ENCODE measurements at regions not wholly inside any gene's neighbourhood (a gene's known extent, or its start where the extent isn't known, plus 50 kb on each side); places are given as distances from the start of the nearest gene placed in this dataset.
"Not testable (repeated sequence)": the region's sequence is repeated elsewhere in the genome, so short reads cannot be mapped to it uniquely, and the experiment has no call there.

DNA sequence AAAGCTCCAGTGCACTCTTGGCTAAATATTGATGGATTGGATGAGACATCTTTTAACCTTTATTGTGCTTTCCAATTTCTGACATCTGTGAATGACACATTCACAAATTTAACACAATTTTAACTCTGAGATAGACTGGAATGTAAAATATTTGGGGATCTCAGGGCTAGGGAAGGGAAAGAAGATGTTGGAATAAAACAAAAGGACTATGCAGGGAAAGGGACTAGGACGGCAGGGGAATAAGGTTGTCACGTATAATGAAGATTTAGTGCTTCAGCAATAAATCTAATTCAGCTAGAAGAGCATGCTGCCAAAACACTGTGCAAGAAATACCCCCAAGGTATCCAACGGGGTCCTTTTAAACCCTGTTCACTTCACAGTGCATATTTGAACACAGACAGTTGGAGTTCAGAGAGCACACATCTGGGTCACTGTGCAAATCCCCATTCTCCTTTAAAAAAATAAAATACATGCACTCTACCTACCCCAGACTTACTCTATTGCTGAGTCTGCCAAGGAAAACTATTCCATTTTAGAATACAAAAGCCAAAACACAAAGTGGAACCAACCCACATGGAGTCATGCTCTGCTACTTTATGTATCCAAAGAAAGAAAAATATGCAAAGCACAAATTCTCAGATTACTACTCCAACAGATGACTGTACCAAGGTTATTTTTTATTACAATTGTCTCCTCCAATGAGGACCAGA lies 151.0 kb upstream of the RSPO3 start:
- Histone ChIP-seq H3K4me3 (ENCODE audit: low read length) (no peak overlapping the region), H3K9me3 (ENCODE audit: insufficient read depth, low read depth, low read length) (no peaks in the 10 kb centered on the region), H3K4me1 (ENCODE audit: insufficient read depth, low read length) (peaks cover 11% of the 10 kb centered on the region), H3K27me3 (ENCODE audit: insufficient read depth, low read length) (no peaks in the 10 kb centered on the region), H3K27ac (ENCODE audit: low read depth, low read length) (no peak overlapping the region), H3K36me3 (ENCODE audit: insufficient read depth, low read length) (no peaks in the 10 kb centered on the region), H3K9ac (ENCODE audit: low read depth, low read length) (no peak overlapping the region)
- 95% methylated on average over 3 of the region's 3 CpGs for WGBS

GRCh38 chr6:126976253-126976797 lies 142.1 kb upstream of the RSPO3 start:
- Histone ChIP-seq H3K4me1 (ENCODE audit: insufficient read depth, low read length) (peaks cover 10% of the 10 kb centered on the region; the same call in 1 of the 2 replicates), H3K9ac (ENCODE audit: low read depth, low read length) (no peak overlapping the region)
- WGBS = 96% methylated on average over 2 of the region's 2 CpGs

GRCh38 chr6:126983779-126984178 lies 134.7 kb upstream of the RSPO3 start:
- Histone ChIP-seq H3K4me1 (ENCODE audit: insufficient read depth, low read length) (peaks cover 6% of the 10 kb centered on the region; the same call in 1 of the 2 replicates), H3K27ac (ENCODE audit: low read depth, low read length) (no peak overlapping the region), H3K4me3 (ENCODE audit: low read length) (no peak overlapping the region), H3K36me3 (ENCODE audit: insufficient read depth, low read length) (no peaks in the 10 kb centered on the region), H3K27me3 (ENCODE audit: insufficient read depth, low read length) (no peaks in the 10 kb centered on the region), H3K9me3 (ENCODE audit: insufficient read depth, low read depth, low read length) (no peaks in the 10 kb centered on the region), H3K9ac (ENCODE audit: low read depth, low read length) (0 out of 2 replicates have a peak overlapping the region, but pooled peaks have one; percentile 26)
- WGBS = 73% methylated on average over 4 of the region's 4 CpGs

More at GRCh38 chr6:126976253-126976797, 142.1 kb upstream of the RSPO3 start:
- H3K27me3 ChIP-seq (ENCODE audit: insufficient read depth, low read length) = no peaks in the 10 kb centered on the region
- no peaks in the 10 kb centered on the region for H3K9me3 ChIP-seq (ENCODE audit: insufficient read depth, low read depth, low read length)
- H3K4me3 ChIP-seq (ENCODE audit: low read length) = no peak overlapping the region
- no peak overlapping the region for H3K27ac ChIP-seq (ENCODE audit: low read depth, low read length)
- H3K36me3 ChIP-seq (ENCODE audit: insufficient read depth, low read length) = no peaks in the 10 kb centered on the region

- not testable (repeated sequence) for H3K36me3 ChIP-seq (ENCODE audit: insufficient read depth, low read length); H3K9me3 ChIP-seq (ENCODE audit: insufficient read depth, low read depth, low read length); H3K27me3 ChIP-seq (ENCODE audit: insufficient read depth, low read length); H3K9ac ChIP-seq (ENCODE audit: low read depth, low read length); H3K4me3 ChIP-seq (ENCODE audit: low read length); H3K4me1 ChIP-seq (ENCODE audit: insufficient read depth, low read length); H3K27ac ChIP-seq (ENCODE audit: low read depth, low read length)
- WGBS = 86% methylated on average over 1 of the region's 1 CpG
These were observed 130.3 kb upstream of the RSPO3 start for GRCh38 chr6:126988125-126988524.

- H3K36me3 ChIP-seq (ENCODE audit: insufficient read depth, low read length) = no peaks in the 10 kb centered on the region
- H3K9me3 ChIP-seq (ENCODE audit: insufficient read depth, low read depth, low read length) = no peaks in the 10 kb centered on the region
- no peaks in the 10 kb centered on the region for H3K27me3 ChIP-seq (ENCODE audit: insufficient read depth, low read length)
- H3K4me3 ChIP-seq (ENCODE audit: low read length) = no peak overlapping the region
- no peak overlapping the region for H3K9ac ChIP-seq (ENCODE audit: low read depth, low read length)
- H3K4me1 ChIP-seq (ENCODE audit: insufficient read depth, low read length) = no peaks in the 10 kb centered on the region
- 98% methylated on average over 6 of the region's 6 CpGs for WGBS
- no peak overlapping the region for H3K27ac ChIP-seq (ENCODE audit: low read depth, low read length)
These were observed 117.8 kb upstream of the RSPO3 start for GRCh38 chr6:127000631-127001030.

GRCh38 chr6:127013865-127014264 lies 104.6 kb upstream of the RSPO3 start:
- Histone ChIP-seq H3K9ac (ENCODE audit: low read depth, low read length) (no peak overlapping the region), H3K4me1 (ENCODE audit: insufficient read depth, low read length) (peaks cover 7% of the 10 kb centered on the region), H3K4me3 (ENCODE audit: low read length) (no peak overlapping the region), H3K36me3 (ENCODE audit: insufficient read depth, low read length) (no peaks in the 10 kb centered on the region), H3K27me3 (ENCODE audit: insufficient read depth, low read length) (no peaks in the 10 kb centered on the region), H3K9me3 (ENCODE audit: insufficient read depth, low read depth, low read length) (no peaks in the 10 kb centered on the region), H3K27ac (ENCODE audit: low read depth, low read length) (no peak overlapping the region)
- WGBS = 100% methylated on average over 2 of the region's 3 CpGs

DNA sequence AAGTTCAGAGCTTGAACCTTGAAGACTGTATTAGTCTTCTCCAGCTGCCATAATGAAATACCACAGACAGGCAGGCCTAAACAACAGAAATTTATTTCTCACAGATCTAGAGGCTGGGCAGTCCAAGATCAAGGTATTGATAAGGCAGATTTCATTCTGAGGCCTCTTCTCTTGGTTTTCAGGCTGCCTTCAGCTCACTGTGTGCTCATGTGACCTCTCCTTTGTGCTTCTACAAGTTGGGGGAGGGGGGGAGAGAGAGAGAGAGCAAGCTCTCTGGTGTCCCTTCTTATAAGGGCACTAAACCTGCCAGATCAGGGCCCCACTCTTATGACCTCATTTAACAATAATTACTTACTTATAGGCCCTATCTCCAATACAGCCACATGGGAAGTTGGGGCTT lies 102.6 kb upstream of the RSPO3 start:
- no peak overlapping the region for H3K4me3 ChIP-seq (ENCODE audit: low read length)
- no peaks in the 10 kb centered on the region for H3K36me3 ChIP-seq (ENCODE audit: insufficient read depth, low read length)
- H3K9ac ChIP-seq (ENCODE audit: low read depth, low read length) = no peak overlapping the region
- peaks cover 7% of the 10 kb centered on the region for H3K4me1 ChIP-seq (ENCODE audit: insufficient read depth, low read length)
- no peaks in the 10 kb centered on the region for H3K9me3 ChIP-seq (ENCODE audit: insufficient read depth, low read depth, low read length)
- H3K27me3 ChIP-seq (ENCODE audit: insufficient read depth, low read length) = no peaks in the 10 kb centered on the region
- no peak overlapping the region for H3K27ac ChIP-seq (ENCODE audit: low read depth, low read length)

DNA sequence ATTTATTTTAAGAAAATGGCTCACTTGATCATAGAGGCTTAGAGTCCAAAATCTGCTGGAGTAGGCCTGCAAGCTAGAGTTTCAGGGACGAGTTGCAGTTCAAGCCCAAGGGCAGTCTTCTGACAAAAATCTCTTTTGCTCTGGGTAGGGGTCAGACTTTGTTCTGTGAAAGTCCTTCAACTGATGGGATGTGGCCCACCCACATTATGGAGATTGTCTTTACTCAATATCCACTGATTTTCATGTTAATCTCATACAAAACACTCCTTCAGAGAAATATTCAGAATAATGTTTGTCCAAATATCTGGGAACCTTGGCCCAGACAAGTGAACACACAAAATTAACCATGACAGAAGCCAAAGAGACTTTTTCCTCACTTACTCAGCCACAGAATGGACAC lies 98.6 kb upstream of the RSPO3 start:
- Histone ChIP-seq H3K9me3 (ENCODE audit: insufficient read depth, low read depth, low read length) (no peaks in the 10 kb centered on the region), H3K9ac (ENCODE audit: low read depth, low read length) (no peak overlapping the region), H3K27ac (ENCODE audit: low read depth, low read length) (no peak overlapping the region), H3K27me3 (ENCODE audit: insufficient read depth, low read length) (no peaks in the 10 kb centered on the region), H3K36me3 (ENCODE audit: insufficient read depth, low read length) (no peaks in the 10 kb centered on the region), H3K4me1 (ENCODE audit: insufficient read depth, low read length) (peaks cover 7% of the 10 kb centered on the region), H3K4me3 (ENCODE audit: low read length) (no peak overlapping the region)
- WGBS = 87% methylated on average over 1 of the region's 1 CpG

DNA sequence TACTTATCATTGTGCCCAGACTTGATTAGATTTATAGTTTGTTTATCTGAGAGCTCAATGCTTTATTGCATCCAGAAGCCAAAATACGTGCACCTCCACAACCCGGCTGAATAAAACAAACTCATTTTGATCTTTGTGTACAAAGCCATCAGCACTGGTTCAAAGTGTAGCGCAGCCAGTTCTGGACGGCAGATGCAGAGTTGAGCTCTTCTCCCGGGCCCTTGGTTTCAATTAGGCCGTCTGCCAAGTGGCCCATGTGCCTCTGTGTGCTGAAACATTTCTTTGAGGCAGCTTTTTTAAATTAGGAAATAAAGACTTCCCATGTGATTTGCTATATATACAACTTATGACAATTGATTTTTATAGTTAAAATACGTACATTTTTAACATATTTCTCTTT lies 96.2 kb upstream of the RSPO3 start:
- Histone ChIP-seq H3K9me3 (ENCODE audit: insufficient read depth, low read depth, low read length) (no peaks in the 10 kb centered on the region), H3K27ac (ENCODE audit: low read depth, low read length) (no peak overlapping the region), H3K9ac (ENCODE audit: low read depth, low read length) (no peak overlapping the region), H3K36me3 (ENCODE audit: insufficient read depth, low read length) (no peaks in the 10 kb centered on the region), H3K4me3 (ENCODE audit: low read length) (no peak overlapping the region), H3K27me3 (ENCODE audit: insufficient read depth, low read length) (no peaks in the 10 kb centered on the region), H3K4me1 (ENCODE audit: insufficient read depth, low read length) (peaks cover 9% of the 10 kb centered on the region; the same call in 1 of the 2 replicates)
- 96% methylated on average over 6 of the region's 7 CpGs for WGBS

- Histone ChIP-seq H3K27ac (ENCODE audit: low read depth, low read length) (no peak overlapping the region), H3K36me3 (ENCODE audit: insufficient read depth, low read length) (no peaks in the 10 kb centered on the region), H3K4me3 (ENCODE audit: low read length) (no peak overlapping the region), H3K9me3 (ENCODE audit: insufficient read depth, low read depth, low read length) (no peaks in the 10 kb centered on the region), H3K4me1 (ENCODE audit: insufficient read depth, low read length) (peaks cover 9% of the 10 kb centered on the region; the same call in 1 of the 2 replicates), H3K9ac (ENCODE audit: low read depth, low read length) (no peak overlapping the region), H3K27me3 (ENCODE audit: insufficient read depth, low read length) (no peaks in the 10 kb centered on the region)
- 100% methylated on average over 1 of the region's 1 CpG for whole genome bisulfite sequencing
These were observed 95.3 kb upstream of the RSPO3 start for GRCh38 chr6:127023001-127023778.

DNA sequence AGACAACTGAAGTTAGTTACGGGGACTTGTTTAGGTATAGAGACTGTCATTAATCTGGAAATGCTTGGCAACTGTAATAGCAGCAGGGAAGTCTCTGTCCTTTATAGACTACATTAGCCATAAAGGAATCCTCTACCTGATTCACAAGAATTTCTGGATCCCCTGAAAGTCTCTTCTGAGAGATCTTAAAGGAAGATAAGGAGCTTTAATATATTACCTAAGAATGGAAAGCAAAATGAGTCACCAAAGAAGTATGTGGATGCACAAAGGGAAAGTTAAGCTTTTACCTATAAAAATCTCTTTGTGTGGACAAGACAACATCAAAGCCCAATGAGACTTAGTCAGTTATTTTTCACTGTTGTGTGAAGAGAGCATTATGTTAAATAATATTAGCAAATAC lies 92.2 kb upstream of the RSPO3 start:
- Histone ChIP-seq H3K36me3 (ENCODE audit: insufficient read depth, low read length) (no peaks in the 10 kb centered on the region), H3K27me3 (ENCODE audit: insufficient read depth, low read length) (no peaks in the 10 kb centered on the region), H3K4me1 (ENCODE audit: insufficient read depth, low read length) (peaks cover 9% of the 10 kb centered on the region; the same call in 1 of the 2 replicates), H3K27ac (ENCODE audit: low read depth, low read length) (no peak overlapping the region), H3K9ac (ENCODE audit: low read depth, low read length) (no peak overlapping the region), H3K9me3 (ENCODE audit: insufficient read depth, low read depth, low read length) (no peaks in the 10 kb centered on the region), H3K4me3 (ENCODE audit: low read length) (no peak overlapping the region)
- 93% methylated on average over 1 of the region's 1 CpG for WGBS

All from HUES64 (cell line).